ENCODE measurements at regions not wholly inside any gene's neighbourhood (a gene's known extent, or its start where the extent isn't known, plus 50 kb on each side); places are given as distances from the start of the nearest gene placed in this dataset.
"Not testable (repeated sequence)": the region's sequence is repeated elsewhere in the genome, so short reads cannot be mapped to it uniquely, and the experiment has no call there.

DNA sequence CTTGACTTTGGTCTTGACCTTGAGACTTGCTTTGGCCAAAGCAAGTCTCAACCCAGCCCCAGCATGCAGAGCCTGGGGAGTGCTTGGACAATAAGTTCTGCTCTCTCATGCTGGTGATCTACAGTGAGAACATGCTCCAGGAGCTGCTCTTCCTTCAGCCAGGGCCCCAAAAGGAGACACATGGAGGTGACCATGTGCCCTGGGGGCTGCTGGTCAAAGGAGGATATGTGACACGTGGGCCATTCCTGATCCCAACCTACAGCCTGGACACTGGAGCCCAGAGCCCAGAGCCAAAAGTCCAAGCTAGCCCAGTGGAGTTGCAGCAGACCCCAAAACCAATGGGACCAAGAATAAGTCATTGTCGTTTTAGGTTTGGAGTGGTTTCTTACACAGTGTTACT, 78.2 kb upstream of the CHST15 start:
- Histone ChIP-seq H3K27me3 (ENCODE audit: control insufficient read depth, insufficient read depth, low read length) (no peaks in the 10 kb centered on the region), H3K9me3 (ENCODE audit: control insufficient read depth, insufficient read depth, low read length) (no peaks in the 10 kb centered on the region), H3K4me3 (ENCODE audit: low read length) (no peak overlapping the region), H3K36me3 (ENCODE audit: control insufficient read depth, insufficient read depth, low read length) (no peaks in the 10 kb centered on the region), H3K27ac (ENCODE audit: low read length) (no peak overlapping the region), H3K4me1 (ENCODE audit: control insufficient read depth, insufficient read depth, low read length) (peaks cover 9% of the 10 kb centered on the region)
- Mint-ChIP-seq H3K36me3 (no peaks in the 10 kb centered on the region), H3K4me1 (peaks cover 7% of the 10 kb centered on the region in 2 donors), H3K27me3 (ENCODE audit: low read depth in 2 of 2) (peaks cover under 1 to 2% of the 10 kb centered on the region in 2 donors), H3K4me3 (no peak overlapping the region), H3K27ac (no peak overlapping the region), H3K9me3 (no peaks in the 10 kb centered on the region)
- TF ChIP-seq, protein P1, sequence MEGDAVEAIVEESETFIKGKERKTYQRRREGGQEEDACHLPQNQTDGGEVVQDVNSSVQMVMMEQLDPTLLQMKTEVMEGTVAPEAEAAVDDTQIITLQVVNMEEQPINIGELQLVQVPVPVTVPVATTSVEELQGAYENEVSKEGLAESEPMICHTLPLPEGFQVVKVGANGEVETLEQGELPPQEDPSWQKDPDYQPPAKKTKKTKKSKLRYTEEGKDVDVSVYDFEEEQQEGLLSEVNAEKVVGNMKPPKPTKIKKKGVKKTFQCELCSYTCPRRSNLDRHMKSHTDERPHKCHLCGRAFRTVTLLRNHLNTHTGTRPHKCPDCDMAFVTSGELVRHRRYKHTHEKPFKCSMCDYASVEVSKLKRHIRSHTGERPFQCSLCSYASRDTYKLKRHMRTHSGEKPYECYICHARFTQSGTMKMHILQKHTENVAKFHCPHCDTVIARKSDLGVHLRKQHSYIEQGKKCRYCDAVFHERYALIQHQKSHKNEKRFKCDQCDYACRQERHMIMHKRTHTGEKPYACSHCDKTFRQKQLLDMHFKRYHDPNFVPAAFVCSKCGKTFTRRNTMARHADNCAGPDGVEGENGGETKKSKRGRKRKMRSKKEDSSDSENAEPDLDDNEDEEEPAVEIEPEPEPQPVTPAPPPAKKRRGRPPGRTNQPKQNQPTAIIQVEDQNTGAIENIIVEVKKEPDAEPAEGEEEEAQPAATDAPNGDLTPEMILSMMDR (IDR thresholded peaks at IDR 0.05) = no peak
- intact Hi-C loops (cut with micrococcal nuclease) = no loop called here
- WGBS (ENCODE audit: insufficient coverage) = 87% methylated on average over 2 of the region's 2 CpGs
- ATAC-seq (no peak), DNase-seq (no peak)

DNA sequence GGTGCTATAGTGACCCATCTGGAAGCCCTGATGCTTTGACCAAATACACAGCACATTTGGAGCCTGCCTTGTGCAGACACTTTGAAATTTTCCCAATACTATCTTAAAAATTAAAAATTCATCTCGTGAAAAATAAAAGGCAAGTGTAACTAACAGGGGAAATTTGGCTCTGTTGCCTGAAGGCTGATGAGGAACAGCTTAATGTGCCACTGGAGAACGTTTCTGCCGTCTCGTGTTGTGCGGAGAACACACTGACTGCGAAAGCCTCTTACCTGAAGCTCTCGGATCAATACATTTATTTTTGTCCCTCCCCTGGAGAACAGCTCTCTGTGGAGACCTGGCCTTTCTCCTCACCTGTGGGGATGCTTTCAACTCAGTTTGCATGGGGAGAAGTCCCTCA, 77.2 kb upstream of the CHST15 start:
- intact Hi-C loops (cut with micrococcal nuclease) = no loop called here
- DNase-seq = no peak
- H3K4me3 ChIP-seq (ENCODE audit: low read length) = no peak overlapping the region
- H3K27ac Mint-ChIP-seq = no peak overlapping the region
- H3K9me3 ChIP-seq (ENCODE audit: control insufficient read depth, insufficient read depth, low read length) = no peaks in the 10 kb centered on the region
- no peaks in the 10 kb centered on the region for H3K27me3 ChIP-seq (ENCODE audit: control insufficient read depth, insufficient read depth, low read length)
- H3K4me1 ChIP-seq (ENCODE audit: control insufficient read depth, insufficient read depth, low read length) = peaks cover 3% of the 10 kb centered on the region
- H3K4me1 Mint-ChIP-seq = peaks cover under 1 to 2% of the 10 kb centered on the region in 2 donors
- H3K36me3 ChIP-seq (ENCODE audit: control insufficient read depth, insufficient read depth, low read length) = no peaks in the 10 kb centered on the region
- ATAC-seq = no peak
- no peaks in the 10 kb centered on the region for H3K36me3 Mint-ChIP-seq
- H3K4me3 Mint-ChIP-seq = no peak overlapping the region
- TF ChIP-seq, protein P1 (IDR thresholded peaks at IDR 0.05) = no peak
- no peaks in the 10 kb centered on the region for H3K9me3 Mint-ChIP-seq
- H3K27me3 Mint-ChIP-seq (ENCODE audit: low read depth in 2 of 2) = peaks cover 0 to 2% of the 10 kb centered on the region in 2 donors
- 88% methylated on average over 7 of the region's 7 CpGs for WGBS (ENCODE audit: insufficient coverage)
- H3K27ac ChIP-seq (ENCODE audit: low read length) = no peak overlapping the region

GRCh38 chr10:124168991-124169802, 75.8 kb upstream of the CHST15 start:
- Mint-ChIP-seq H3K4me1 (no peaks in the 10 kb centered on the region), H3K9me3 (no peaks in the 10 kb centered on the region), H3K4me3 (no peak overlapping the region), H3K27me3 (ENCODE audit: low read depth in 2 of 2) (peaks cover 3 to 7% of the 10 kb centered on the region in 2 donors), H3K36me3 (no peaks in the 10 kb centered on the region), H3K27ac (no peak overlapping the region)
- ATAC-seq (no peak), DNase-seq (no peak)
- Histone ChIP-seq H3K27me3 (ENCODE audit: control insufficient read depth, insufficient read depth, low read length) (no peaks in the 10 kb centered on the region), H3K27ac (ENCODE audit: low read length) (no peak overlapping the region), H3K9me3 (ENCODE audit: control insufficient read depth, insufficient read depth, low read length) (no peaks in the 10 kb centered on the region), H3K4me3 (ENCODE audit: low read length) (no peak overlapping the region), H3K36me3 (ENCODE audit: control insufficient read depth, insufficient read depth, low read length) (no peaks in the 10 kb centered on the region), H3K4me1 (ENCODE audit: control insufficient read depth, insufficient read depth, low read length) (no peaks in the 10 kb centered on the region)
- TF ChIP-seq, protein P1 (IDR thresholded peaks at IDR 0.05) = no peak
- 88% methylated on average over 17 of the region's 17 CpGs for WGBS (ENCODE audit: insufficient coverage)
- intact Hi-C loops (cut with micrococcal nuclease) = no loop called here

DNA sequence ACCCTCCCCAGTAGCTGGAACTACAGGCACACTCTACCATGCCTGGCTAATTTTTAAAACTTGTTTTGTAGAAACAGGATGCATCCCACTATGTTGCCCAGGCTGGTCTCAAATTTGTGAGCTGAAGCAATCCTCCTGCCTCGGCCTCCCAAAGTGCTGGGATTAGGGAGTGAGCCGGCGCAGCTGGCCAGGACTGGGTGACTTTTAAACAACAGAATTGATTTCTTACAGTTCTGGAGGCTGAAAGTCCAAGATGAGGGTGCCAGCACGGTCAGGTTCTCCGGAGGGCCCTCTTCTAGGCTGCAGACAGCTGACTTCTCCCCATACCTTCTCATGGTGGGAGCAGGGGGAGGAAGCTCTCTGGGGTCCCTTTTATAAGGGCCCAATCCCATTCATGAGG, 75.2 kb upstream of the CHST15 start:
- H3K27me3 ChIP-seq (ENCODE audit: control insufficient read depth, insufficient read depth, low read length) = no peaks in the 10 kb centered on the region
- no peaks in the 10 kb centered on the region for H3K36me3 Mint-ChIP-seq
- intact Hi-C loops (cut with micrococcal nuclease) = no loop called here
- no peaks in the 10 kb centered on the region for H3K36me3 ChIP-seq (ENCODE audit: control insufficient read depth, insufficient read depth, low read length)
- H3K4me3 Mint-ChIP-seq = no peak overlapping the region
- H3K4me1 Mint-ChIP-seq = no peaks in the 10 kb centered on the region
- no peaks in the 10 kb centered on the region for H3K4me1 ChIP-seq (ENCODE audit: control insufficient read depth, insufficient read depth, low read length)
- H3K27ac Mint-ChIP-seq = no peak overlapping the region
- peaks cover 8% of the 10 kb centered on the region in 2 donors for H3K27me3 Mint-ChIP-seq (ENCODE audit: low read depth in 2 of 2)
- H3K27ac ChIP-seq (ENCODE audit: low read length) = no peak overlapping the region
- ATAC-seq (no peak), DNase-seq (no peak)
- no peaks in the 10 kb centered on the region for H3K9me3 Mint-ChIP-seq
- whole genome bisulfite sequencing (ENCODE audit: insufficient coverage) = 92% methylated on average over 5 of the region's 5 CpGs
- no peaks in the 10 kb centered on the region for H3K9me3 ChIP-seq (ENCODE audit: control insufficient read depth, insufficient read depth, low read length)
- TF ChIP-seq, protein P1 (IDR thresholded peaks at IDR 0.05) = no peak
- H3K4me3 ChIP-seq (ENCODE audit: low read length) = no peak overlapping the region

GRCh38 chr10:124167925-124168324, 74.5 kb upstream of the CHST15 start:
- H3K36me3 ChIP-seq (ENCODE audit: control insufficient read depth, insufficient read depth, low read length); H3K27me3 Mint-ChIP-seq (ENCODE audit: low read depth in 2 of 2); H3K27me3 ChIP-seq (ENCODE audit: control insufficient read depth, insufficient read depth, low read length); H3K27ac ChIP-seq (ENCODE audit: low read length); DNase-seq; H3K4me1 Mint-ChIP-seq; H3K36me3 Mint-ChIP-seq; H3K27ac Mint-ChIP-seq; H3K9me3 Mint-ChIP-seq; H3K9me3 ChIP-seq (ENCODE audit: control insufficient read depth, insufficient read depth, low read length); H3K4me3 ChIP-seq (ENCODE audit: low read length); ATAC-seq; H3K4me3 Mint-ChIP-seq; H3K4me1 ChIP-seq (ENCODE audit: control insufficient read depth, insufficient read depth, low read length); intact Hi-C loops (cut with micrococcal nuclease): not testable (repeated sequence)
- WGBS (ENCODE audit: insufficient coverage) = 98% methylated on average over 5 of the region's 5 CpGs
